ENCODE measurements at regions not wholly inside any gene's neighbourhood (a gene's known extent, or its start where the extent isn't known, plus 50 kb on each side); places are given as distances from the start of the nearest gene placed in this dataset.

DNA sequence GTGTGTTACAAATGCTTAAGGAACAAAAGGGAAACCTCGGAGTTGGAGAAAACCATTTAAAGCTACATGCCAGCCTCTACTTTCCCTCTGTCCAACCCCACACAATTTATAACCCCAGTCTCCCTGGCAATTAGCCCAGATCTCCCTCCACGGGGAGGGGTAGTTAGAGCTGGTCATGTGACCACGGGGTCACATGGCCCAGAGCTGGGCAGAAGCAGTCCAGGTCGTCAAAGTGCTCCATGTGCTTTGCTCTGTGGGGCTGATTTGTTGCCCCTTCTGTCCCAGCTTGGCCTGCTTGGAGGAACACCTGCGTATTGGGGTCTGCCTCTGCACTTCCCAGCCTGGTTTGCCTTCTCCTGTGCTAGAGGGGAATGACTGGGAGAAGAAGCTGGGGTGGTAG lies 219.1 kb downstream of the RBM19 start:
- TF ChIP-seq, protein P1, sequence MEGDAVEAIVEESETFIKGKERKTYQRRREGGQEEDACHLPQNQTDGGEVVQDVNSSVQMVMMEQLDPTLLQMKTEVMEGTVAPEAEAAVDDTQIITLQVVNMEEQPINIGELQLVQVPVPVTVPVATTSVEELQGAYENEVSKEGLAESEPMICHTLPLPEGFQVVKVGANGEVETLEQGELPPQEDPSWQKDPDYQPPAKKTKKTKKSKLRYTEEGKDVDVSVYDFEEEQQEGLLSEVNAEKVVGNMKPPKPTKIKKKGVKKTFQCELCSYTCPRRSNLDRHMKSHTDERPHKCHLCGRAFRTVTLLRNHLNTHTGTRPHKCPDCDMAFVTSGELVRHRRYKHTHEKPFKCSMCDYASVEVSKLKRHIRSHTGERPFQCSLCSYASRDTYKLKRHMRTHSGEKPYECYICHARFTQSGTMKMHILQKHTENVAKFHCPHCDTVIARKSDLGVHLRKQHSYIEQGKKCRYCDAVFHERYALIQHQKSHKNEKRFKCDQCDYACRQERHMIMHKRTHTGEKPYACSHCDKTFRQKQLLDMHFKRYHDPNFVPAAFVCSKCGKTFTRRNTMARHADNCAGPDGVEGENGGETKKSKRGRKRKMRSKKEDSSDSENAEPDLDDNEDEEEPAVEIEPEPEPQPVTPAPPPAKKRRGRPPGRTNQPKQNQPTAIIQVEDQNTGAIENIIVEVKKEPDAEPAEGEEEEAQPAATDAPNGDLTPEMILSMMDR (IDR thresholded peaks at IDR 0.05; ENCODE audit: insufficient read depth, low read depth, low read length, missing control alignments), result no peak
- DNase-seq (ENCODE audit: low read depth), result no peak

DNA sequence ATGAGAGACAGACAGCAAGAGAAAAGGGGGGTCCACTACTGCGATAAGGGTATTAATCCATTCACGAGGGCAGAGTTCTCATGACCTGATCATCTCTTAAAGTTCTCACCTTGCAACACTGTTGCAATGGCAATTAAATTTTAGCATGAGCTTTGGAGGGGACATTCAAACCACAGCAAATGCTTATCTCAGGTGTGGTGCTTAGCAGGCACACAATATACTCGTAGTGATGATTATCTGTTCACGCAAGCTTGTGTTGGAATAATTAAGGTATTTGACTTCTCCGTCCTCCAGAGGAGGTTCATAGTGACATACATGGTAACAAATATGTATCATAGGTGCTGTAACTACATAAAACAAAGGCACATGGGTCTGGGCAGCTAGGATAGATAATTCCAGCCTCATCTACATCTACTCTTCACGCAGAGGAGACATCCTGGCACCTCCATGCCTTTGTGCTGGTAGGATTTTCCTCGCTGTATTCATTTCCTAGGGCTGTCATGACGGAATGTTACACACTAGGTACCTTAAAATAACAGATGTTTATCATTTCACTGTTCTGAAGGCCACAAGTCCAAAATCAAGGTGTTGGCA lies 221.2 kb downstream of the RBM19 start:
- TF ChIP-seq, protein P1 (IDR thresholded peaks at IDR 0.05; ENCODE audit: insufficient read depth, low read depth, low read length, missing control alignments), result no peak
- no peak for DNase-seq (ENCODE audit: low read depth)
- no peak overlapping the region for H3K4me3 ChIP-seq (ENCODE audit: low read depth, low read length)

More for the DNA sequence above, 219.1 kb downstream of the RBM19 start:
- H3K4me3 ChIP-seq (ENCODE audit: low read depth, low read length), result no peak overlapping the region

DNA sequence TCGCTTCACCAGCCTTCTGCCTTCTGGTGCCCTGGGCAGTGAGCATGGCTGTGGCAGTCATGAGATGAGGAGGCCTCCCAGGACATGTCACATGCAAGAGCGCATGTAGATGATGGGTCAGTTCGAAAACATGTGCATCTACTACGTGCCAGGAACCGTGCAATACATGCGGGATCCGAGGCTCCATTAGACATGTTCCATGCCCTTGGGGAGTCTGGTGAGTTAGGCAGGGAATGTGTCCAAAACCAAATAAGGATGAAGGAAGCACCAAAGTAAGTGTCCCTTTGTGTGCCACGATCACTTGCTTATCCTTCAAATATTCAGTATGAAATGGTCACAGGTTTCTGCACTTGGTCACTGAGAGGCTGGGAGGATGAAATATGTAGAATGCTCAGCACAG lies 223.3 kb downstream of the RBM19 start:
- TF ChIP-seq, protein P1 (IDR thresholded peaks at IDR 0.05; ENCODE audit: insufficient read depth, low read depth, low read length, missing control alignments), result no peak
- H3K4me3 ChIP-seq (ENCODE audit: low read depth, low read length), result no peak overlapping the region

DNA sequence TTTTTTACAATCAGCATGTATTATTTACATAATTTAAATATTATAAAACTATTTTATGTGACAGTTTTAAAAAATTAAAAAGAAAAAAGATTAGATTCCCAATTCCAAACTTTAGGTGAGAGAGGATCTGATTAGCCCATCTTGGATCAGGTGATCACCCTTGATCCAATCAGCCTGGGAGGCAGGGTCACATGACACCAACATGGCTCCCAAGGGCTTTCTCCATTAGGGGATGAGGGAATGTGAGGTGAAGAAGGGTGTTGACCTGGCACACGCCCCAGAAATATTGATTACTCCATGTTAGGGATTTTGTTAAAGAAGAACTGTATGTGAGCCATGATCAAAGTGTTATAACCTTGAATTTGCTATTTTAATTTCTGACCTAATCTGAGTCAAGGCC lies 225.4 kb downstream of the RBM19 start:
- no peak overlapping the region for H3K4me3 ChIP-seq (ENCODE audit: low read depth, low read length)
- TF ChIP-seq, protein P1 (IDR thresholded peaks at IDR 0.05; ENCODE audit: insufficient read depth, low read depth, low read length, missing control alignments), result no peak
- no peak for DNase-seq (ENCODE audit: low read depth)

More for the DNA sequence above, 223.3 kb downstream of the RBM19 start:
- no peak for DNase-seq (ENCODE audit: low read depth)

DNA sequence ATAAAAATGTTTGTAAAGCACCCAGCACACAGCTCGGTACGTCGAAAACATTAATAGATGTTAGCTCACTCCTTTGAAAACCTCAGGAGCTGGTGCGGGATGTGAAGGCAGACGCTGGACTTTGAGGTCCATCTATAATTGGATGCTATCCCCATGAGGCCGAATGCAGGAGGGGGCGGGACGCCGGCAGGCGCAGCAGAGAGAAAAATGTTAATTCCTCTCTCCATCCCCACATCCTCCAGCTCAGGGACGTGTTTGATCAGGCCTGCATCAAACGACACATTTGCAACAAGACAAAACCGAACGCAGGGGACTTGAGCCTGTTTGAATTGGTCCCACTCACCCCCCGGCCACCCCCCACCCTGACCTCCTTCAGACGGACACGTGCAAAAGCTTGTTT lies 231.0 kb downstream of the RBM19 start:
- no peak for DNase-seq (ENCODE audit: low read depth)
- TF ChIP-seq, protein P1 (IDR thresholded peaks at IDR 0.05; ENCODE audit: insufficient read depth, low read depth, low read length, missing control alignments), result no peak
- no peak overlapping the region for H3K4me3 ChIP-seq (ENCODE audit: low read depth, low read length)

DNA sequence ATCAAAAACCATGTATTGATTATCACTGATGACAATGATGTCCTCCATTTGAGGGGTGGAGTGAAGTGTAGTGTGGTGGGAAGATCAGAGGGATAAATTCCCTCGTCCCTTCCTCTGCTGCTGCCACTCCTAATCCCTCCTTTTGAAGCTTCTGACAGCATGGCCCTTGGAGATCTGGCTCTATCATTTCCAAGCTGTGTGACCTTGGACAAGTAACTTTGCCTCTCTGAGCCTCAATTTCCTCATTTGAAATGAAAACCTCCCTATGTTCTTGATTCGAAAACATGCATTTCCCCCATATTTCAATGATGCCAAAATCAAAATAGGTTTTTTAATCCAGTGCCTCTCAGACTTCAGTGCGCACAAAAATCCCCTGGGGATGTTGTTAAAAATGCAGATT lies 231.6 kb downstream of the RBM19 start:
- H3K4me3 ChIP-seq (ENCODE audit: low read depth, low read length), result no peak overlapping the region
- TF ChIP-seq, protein P1 (IDR thresholded peaks at IDR 0.05; ENCODE audit: insufficient read depth, low read depth, low read length, missing control alignments), result no peak
- no peak for DNase-seq (ENCODE audit: low read depth)

DNA sequence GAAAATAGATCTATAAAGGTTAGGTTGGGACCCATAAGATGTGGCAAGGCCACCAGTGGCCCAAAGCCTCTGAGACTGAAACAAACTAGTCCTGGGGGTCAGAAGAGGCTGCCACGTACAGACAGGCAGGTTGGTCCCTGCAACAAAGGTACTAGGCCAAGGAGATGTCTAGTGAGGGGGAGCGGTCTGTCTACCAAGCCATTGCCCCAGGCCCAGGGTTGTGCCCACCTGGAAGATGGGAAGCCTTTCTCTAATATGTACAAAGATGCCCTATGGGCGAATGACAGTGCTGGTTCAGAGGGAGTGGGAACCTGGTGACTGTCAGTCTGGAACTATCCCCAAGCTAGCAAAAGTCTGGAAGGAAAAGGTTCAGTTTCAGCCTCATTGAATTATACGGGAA lies 233.2 kb downstream of the RBM19 start:
- no peak overlapping the region for H3K4me3 ChIP-seq (ENCODE audit: low read depth, low read length)
- no peak for DNase-seq (ENCODE audit: low read depth)
- TF ChIP-seq, protein P1 (IDR thresholded peaks at IDR 0.05; ENCODE audit: insufficient read depth, low read depth, low read length, missing control alignments), result no peak

Measured in GM12865 (cell line).